ENCODE measurements at regions not wholly inside any gene's neighbourhood (a gene's known extent, or its start where the extent isn't known, plus 50 kb on each side); places are given as distances from the start of the nearest gene placed in this dataset.

DNA sequence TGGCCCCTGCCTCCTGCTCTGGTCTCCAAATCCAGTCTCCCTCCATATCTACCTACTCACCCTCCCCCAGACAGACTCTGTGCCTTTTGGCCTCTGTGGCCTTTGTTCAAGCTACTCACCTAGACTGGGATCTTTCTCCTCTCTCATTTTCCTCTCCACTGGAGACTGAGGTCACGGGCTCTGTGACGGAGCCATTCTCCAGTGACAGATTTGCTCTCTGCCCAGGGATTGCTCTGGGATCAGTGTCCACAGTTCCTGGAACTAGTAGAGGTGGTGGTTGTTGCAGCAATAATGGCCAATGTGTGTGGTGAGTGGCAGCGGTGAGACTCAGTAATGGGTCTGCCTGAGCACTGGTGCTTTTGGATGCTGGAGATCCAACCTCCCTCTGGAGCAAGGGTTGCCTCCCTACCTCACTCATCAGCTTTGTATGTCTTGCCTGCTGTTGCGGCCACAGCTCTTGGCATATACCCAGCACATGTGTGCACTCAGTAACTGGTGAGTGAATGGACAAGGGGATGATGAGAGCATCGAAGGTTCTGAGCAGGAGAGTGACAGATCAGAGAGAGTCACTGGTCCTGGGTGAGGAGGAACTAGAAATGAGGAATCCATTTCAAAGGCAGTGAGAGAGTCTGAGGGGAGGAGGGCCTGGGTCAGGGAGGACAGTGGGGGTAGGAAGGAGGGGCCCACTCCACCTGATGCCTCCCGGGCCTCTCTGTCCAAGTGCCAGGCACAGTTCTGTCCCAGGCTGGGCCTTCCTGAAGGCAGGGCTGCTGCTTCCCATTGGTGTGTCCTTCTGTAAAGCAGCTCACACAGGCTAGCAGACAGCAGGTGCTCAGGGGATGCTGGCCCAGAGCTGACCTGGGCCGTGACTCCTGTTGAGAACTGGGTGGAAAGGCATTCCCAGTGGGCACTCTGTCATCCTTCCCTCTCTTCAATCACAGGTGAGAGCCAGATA is 96.5 kb upstream of the PITX1 start (continued):
- TF ChIP-seq, protein P1, sequence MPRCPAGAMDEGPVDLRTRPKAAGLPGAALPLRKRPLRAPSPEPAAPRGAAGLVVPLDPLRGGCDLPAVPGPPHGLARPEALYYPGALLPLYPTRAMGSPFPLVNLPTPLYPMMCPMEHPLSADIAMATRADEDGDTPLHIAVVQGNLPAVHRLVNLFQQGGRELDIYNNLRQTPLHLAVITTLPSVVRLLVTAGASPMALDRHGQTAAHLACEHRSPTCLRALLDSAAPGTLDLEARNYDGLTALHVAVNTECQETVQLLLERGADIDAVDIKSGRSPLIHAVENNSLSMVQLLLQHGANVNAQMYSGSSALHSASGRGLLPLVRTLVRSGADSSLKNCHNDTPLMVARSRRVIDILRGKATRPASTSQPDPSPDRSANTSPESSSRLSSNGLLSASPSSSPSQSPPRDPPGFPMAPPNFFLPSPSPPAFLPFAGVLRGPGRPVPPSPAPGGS (CRISPR knock-in tag; IDR thresholded peaks at IDR 0.05), result no peak
- TF ChIP-seq, protein P2, sequence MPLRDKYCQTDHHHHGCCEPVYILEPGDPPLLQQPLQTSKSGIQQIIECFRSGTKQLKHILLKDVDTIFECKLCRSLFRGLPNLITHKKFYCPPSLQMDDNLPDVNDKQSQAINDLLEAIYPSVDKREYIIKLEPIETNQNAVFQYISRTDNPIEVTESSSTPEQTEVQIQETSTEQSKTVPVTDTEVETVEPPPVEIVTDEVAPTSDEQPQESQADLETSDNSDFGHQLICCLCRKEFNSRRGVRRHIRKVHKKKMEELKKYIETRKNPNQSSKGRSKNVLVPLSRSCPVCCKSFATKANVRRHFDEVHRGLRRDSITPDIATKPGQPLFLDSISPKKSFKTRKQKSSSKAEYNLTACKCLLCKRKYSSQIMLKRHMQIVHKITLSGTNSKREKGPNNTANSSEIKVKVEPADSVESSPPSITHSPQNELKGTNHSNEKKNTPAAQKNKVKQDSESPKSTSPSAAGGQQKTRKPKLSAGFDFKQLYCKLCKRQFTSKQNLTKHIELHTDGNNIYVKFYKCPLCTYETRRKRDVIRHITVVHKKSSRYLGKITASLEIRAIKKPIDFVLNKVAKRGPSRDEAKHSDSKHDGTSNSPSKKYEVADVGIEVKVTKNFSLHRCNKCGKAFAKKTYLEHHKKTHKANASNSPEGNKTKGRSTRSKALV (CRISPR knock-in tag; IDR thresholded peaks at IDR 0.05), result no peak
- TF ChIP-seq HNF4A (CRISPR knock-in tag; IDR thresholded peaks at IDR 0.05) (peak; percentile 19; the same call in 1 of the 2 replicates), RAD21 (CRISPR knock-in tag; IDR thresholded peaks at IDR 0.05) (no peak), CBFB (CRISPR knock-in tag; IDR thresholded peaks at IDR 0.05) (no peak), THYN1 (CRISPR knock-in tag; IDR thresholded peaks at IDR 0.05; ENCODE audit: borderline replicate concordance, low read depth) (no peak), PPARG (CRISPR knock-in tag; conservative IDR thresholded peaks at IDR 0.05) (no peak), ZNF660 (CRISPR knock-in tag; IDR thresholded peaks at IDR 0.05; ENCODE audit: borderline replicate concordance, low read depth) (no peak)

DNA sequence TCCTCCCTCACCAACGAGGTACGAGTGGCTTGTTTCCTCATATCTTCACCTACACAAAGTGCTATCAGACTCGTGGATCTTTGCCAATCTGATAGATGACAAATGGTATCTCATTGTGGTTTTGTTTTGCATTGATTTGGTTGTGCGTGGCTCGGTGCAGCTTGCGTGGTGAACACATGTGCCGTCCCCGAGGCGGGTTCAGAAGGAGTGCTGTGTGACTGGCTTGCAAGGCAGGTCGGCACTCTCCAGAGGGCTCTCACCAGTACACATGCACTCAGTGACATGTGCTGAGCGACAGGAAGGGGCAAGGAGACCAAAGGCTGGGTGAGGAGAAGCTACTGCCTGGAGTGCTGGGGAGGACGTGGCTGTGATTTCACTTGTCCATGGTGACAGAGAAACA is 95.3 kb upstream of the PITX1 start:
- BruUV-seq (replicated peaks), result no TSS peak
- DNase-seq (ENCODE audit: low spot score) (no peak), FAIRE-seq (no peak), ATAC-seq (peak; percentile 19)
- Histone ChIP-seq H3K4me3 (replicated peaks in 1 of 3; ENCODE audit: insufficient read depth in 1 of 3, low read depth in 2 of 3, low read length in 3 of 3) (no peak overlapping the region), H3K36me3 (replicated peaks in 1 of 2; ENCODE audit: control insufficient read depth in 1 of 2, insufficient read depth in 2 of 2, low read length in 2 of 2) (no peaks in the 10 kb centered on the region), H3K4me1 (ENCODE audit: insufficient read depth, low read length) (peaks cover 66% of the 10 kb centered on the region), H3K4me2 (ENCODE audit: low read depth, low read length) (peak overlapping the region; percentile 42), H4K20me1 (ENCODE audit: insufficient read depth, low read length) (no peaks in the 10 kb centered on the region), H3K27me3 (ENCODE audit: control insufficient read depth in 1 of 2, insufficient read depth in 2 of 2, low read length in 2 of 2) (no peaks in the 10 kb centered on the region), H3K79me2 (ENCODE audit: insufficient read depth, low read length) (no peaks in the 10 kb centered on the region), H2AFZ (ENCODE audit: low read length) (no peak overlapping the region), H3K27ac (ENCODE audit: extremely low read length, insufficient read depth, low read length) (no peak overlapping the region), H3K9me3 (ENCODE audit: low read length) (no peaks in the 10 kb centered on the region), H3K9ac (ENCODE audit: insufficient read depth, low read depth, low read length) (no peak overlapping the region)
- in situ Hi-C loops (cut with HindIII; ENCODE audit: extremely low pct_ligation_motif_present, low pct_unique_long_range_greater_than_20kb) (no loop called here), intact Hi-C loops (cut with micrococcal nuclease; ENCODE audit: unreplicated experiment) (no loop called here)
- 34% methylated on average over 12 of the region's 12 CpGs for WGBS (ENCODE audit: low lambda C conversion rate)
- ChIA-PET POLR2A (interaction anchor here (2.2 kb wide), 1 partner anchor 28 kb away, joined by 7 read pairs; no protein-coding TSS in a partner anchor), CTCF (ENCODE audit: low intra/inter-chr PET ratio, low total read pairs) (no interaction called here)
- TF ChIP-seq KMT2B (CRISPR knock-in tag; IDR thresholded peaks at IDR 0.05), result no peak
- TF ChIP-seq SALL1 (CRISPR knock-in tag; IDR thresholded peaks at IDR 0.05), result no peak; the same call in 1 of the 2 replicates
- no peak for TF ChIP-seq PHF20 (CRISPR knock-in tag; IDR thresholded peaks at IDR 0.05)
- no peak for TF ChIP-seq SOX13 (IDR thresholded peaks at IDR 0.05)
- no peak for TF ChIP-seq SOX13 (CRISPR knock-in tag; conservative IDR thresholded peaks at IDR 0.05 in 1 of 2, IDR thresholded peaks at IDR 0.05 in 1 of 2)
- TF ChIP-seq, protein P3, sequence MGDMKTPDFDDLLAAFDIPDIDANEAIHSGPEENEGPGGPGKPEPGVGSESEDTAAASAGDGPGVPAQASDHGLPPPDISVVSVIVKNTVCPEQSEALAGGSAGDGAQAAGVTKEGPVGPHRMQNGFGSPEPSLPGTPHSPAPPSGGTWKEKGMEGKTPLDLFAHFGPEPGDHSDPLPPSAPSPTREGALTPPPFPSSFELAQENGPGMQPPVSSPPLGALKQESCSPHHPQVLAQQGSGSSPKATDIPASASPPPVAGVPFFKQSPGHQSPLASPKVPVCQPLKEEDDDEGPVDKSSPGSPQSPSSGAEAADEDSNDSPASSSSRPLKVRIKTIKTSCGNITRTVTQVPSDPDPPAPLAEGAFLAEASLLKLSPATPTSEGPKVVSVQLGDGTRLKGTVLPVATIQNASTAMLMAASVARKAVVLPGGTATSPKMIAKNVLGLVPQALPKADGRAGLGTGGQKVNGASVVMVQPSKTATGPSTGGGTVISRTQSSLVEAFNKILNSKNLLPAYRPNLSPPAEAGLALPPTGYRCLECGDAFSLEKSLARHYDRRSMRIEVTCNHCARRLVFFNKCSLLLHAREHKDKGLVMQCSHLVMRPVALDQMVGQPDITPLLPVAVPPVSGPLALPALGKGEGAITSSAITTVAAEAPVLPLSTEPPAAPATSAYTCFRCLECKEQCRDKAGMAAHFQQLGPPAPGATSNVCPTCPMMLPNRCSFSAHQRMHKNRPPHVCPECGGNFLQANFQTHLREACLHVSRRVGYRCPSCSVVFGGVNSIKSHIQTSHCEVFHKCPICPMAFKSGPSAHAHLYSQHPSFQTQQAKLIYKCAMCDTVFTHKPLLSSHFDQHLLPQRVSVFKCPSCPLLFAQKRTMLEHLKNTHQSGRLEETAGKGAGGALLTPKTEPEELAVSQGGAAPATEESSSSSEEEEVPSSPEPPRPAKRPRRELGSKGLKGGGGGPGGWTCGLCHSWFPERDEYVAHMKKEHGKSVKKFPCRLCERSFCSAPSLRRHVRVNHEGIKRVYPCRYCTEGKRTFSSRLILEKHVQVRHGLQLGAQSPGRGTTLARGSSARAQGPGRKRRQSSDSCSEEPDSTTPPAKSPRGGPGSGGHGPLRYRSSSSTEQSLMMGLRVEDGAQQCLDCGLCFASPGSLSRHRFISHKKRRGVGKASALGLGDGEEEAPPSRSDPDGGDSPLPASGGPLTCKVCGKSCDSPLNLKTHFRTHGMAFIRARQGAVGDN (CRISPR knock-in tag; IDR thresholded peaks at IDR 0.05), result peak; percentile 35; the same call in 1 of the 2 replicates
- no peak for TF ChIP-seq ZNF713 (CRISPR knock-in tag; IDR thresholded peaks at IDR 0.05)

Data from HepG2 (cell line).